H1 (cell line): ENCODE measurements at regions not wholly inside any gene's neighbourhood (a gene's known extent, or its start where the extent isn't known, plus 50 kb on each side); places are given as distances from the start of the nearest gene placed in this dataset.

Experiments used
- CTCF ChIA-PET: fragments of 300-600 bp; sonication (Branson Sonifier 250); formaldehyde crosslinking; loops from one replicate; lab custom pipeline; 2021; ENCODE audit not compliant: partially characterized antibody; lab: Charles Lee
- POLR2A ChIA-PET: fragments of 300-600 bp; sonication (Branson Sonifier 250); formaldehyde crosslinking; loops from one replicate; lab custom pipeline; 2021; ENCODE audit warnings: inconsistent platforms; ENCODE audit not compliant: partially characterized antibody; lab: Charles Lee
- DNase-seq, 2 experiments: peaks; one replicate each; pipeline versions ENCODE4 v3.0.0 to v3.0.0-alpha.2; 2010 to 2022; ENCODE audit warnings: low spot score in 2 of 2, low read depth in 1 of 2, mixed read lengths in 1 of 2
- FAIRE-seq: peaks from 2 replicates; lab custom pipeline; 2011; peaks lifted over from hg19 to GRCh38; lab: Jason Lieb, UNC
- H2AFZ ChIP-seq: 2 replicates; pipeline ENCODE4 v1.8.1; 2012; ENCODE audit warnings: low read length, inconsistent platforms
- H2AK5ac ChIP-seq: 2 replicates; pipeline ENCODE4 v1.6.1; 2013; ENCODE audit warnings: low read depth, low read length
- H2BK120ac ChIP-seq: replicated peaks from 2 replicates; pipeline ENCODE3; 2013; ENCODE audit warnings: low read depth, low read length, inconsistent platforms
- H2BK12ac ChIP-seq: 2 replicates; pipeline ENCODE4 v1.6.1; 2013; ENCODE audit warnings: low read depth, low read length
- H2BK15ac ChIP-seq: 2 replicates; pipeline ENCODE4 v1.6.1; 2013; ENCODE audit warnings: low read length
- H2BK20ac ChIP-seq: 2 replicates; pipeline ENCODE4 v1.6.1; 2013; ENCODE audit warnings: low read length
- H2BK5ac ChIP-seq: 2 replicates; pipeline ENCODE4 v1.6.1; 2013; ENCODE audit warnings: low read depth, low read length
- H3K14ac ChIP-seq: 2 replicates; pipeline ENCODE4 v1.6.1; 2013; ENCODE audit warnings: inconsistent platforms; ENCODE audit not compliant: insufficient read length
- H3K18ac ChIP-seq: 2 replicates; pipeline ENCODE4 v1.6.1; 2013; ENCODE audit warnings: low read length; ENCODE audit errors: extremely low read depth
- H3K23ac ChIP-seq: 2 replicates; pipeline ENCODE4 v1.6.1; 2013; ENCODE audit warnings: inconsistent platforms; ENCODE audit not compliant: insufficient read length
- H3K23me2 ChIP-seq: 2 replicates; pipeline ENCODE4 v1.6.1; 2013; ENCODE audit warnings: low read depth, low read length
- H3K27ac ChIP-seq: 2 replicates; pipeline ENCODE4 v1.6.1; 2011; ENCODE audit warnings: low read depth, low read length, inconsistent platforms
- H3K27me3 ChIP-seq, 4 experiments: replicated peaks in 1 of 4; 1 replicate in 1 of 4; 2 replicates in 3 of 4; pipeline versions ENCODE4 v1.6.1 to v1.8.1; 2011 to 2013; ENCODE audit warnings: low read length in 3 of 4, mild to moderate bottlenecking in 3 of 4, inconsistent platforms in 2 of 4, mixed read lengths in 2 of 4, moderate library complexity in 1 of 4; ENCODE audit not compliant: control insufficient read depth in 3 of 4, insufficient read depth in 3 of 4; ENCODE audit errors: extremely low read depth in 1 of 4
- H3K36me3 ChIP-seq, 4 experiments: 2 replicates each; pipeline versions ENCODE4 v1.6.1 to v1.8.1; 2011 to 2013; ENCODE audit warnings: mild to moderate bottlenecking in 4 of 4, low read length in 3 of 4, moderate library complexity in 2 of 4, control low read depth in 1 of 4, inconsistent platforms in 1 of 4; ENCODE audit not compliant: insufficient read depth in 4 of 4, control insufficient read depth in 2 of 4
- H3K4ac ChIP-seq: replicated peaks from 2 replicates; pipeline ENCODE3; 2013; ENCODE audit warnings: low read length, low read depth, mixed read lengths, inconsistent platforms; ENCODE audit not compliant: insufficient read length
- H3K4me1 ChIP-seq, 4 experiments: replicated peaks in 1 of 4; 1 replicate in 1 of 4; 2 replicates in 3 of 4; pipeline versions ENCODE4 v1.6.1 to v1.8.1; 2011 to 2013; ENCODE audit warnings: low read length in 3 of 4, inconsistent platforms in 2 of 4, mixed read lengths in 1 of 4; ENCODE audit not compliant: insufficient read depth in 4 of 4, control insufficient read depth in 3 of 4
- H3K4me2 ChIP-seq, 2 experiments: 2 replicates each; pipeline versions ENCODE4 v1.6.1 to v1.8.1; 2011 to 2013; ENCODE audit warnings: low read depth in 2 of 2, low read length in 2 of 2, control low read depth in 1 of 2, inconsistent platforms in 1 of 2, mild to moderate bottlenecking in 1 of 2; ENCODE audit not compliant: insufficient read depth in 1 of 2
- H3K4me3 ChIP-seq, 4 experiments: fragments of 200-600, 300-600 bp in 1 of 4; sonication (generic), shearing (Covaris generic), sonication (Bioruptor Twin) in 1 of 4; 2 replicates each; pipeline versions ENCODE4 v1.5.1 to v1.8.1; 2011 to 2016; ENCODE audit warnings: low read length in 4 of 4, low read depth in 3 of 4, control low read depth in 2 of 4, inconsistent platforms in 2 of 4, mild to moderate bottlenecking in 2 of 4, mixed read lengths in 1 of 4, moderate library complexity in 1 of 4; ENCODE audit not compliant: insufficient read depth in 2 of 4; ENCODE audit errors: extremely low read depth in 1 of 4
- H3K56ac ChIP-seq: replicated peaks from 2 replicates; pipeline ENCODE3; 2013; ENCODE audit warnings: low read depth, mild to moderate bottlenecking, mixed read lengths, low read length, inconsistent platforms; ENCODE audit not compliant: insufficient read length
- H3K79me1 ChIP-seq: 2 replicates; pipeline ENCODE4 v1.6.1; 2013; ENCODE audit warnings: low read depth, low read length, control low read depth
- H3K79me2 ChIP-seq, 2 experiments: 2 replicates each; pipeline versions ENCODE4 v1.6.1 to v1.8.1; 2012 to 2013; ENCODE audit warnings: low read length in 2 of 2, mild to moderate bottlenecking in 2 of 2, inconsistent platforms in 1 of 2; ENCODE audit not compliant: insufficient read depth in 2 of 2, control insufficient read depth in 1 of 2
- H3K9ac ChIP-seq, 4 experiments: replicated peaks in 1 of 4; 1 replicate in 1 of 4; 2 replicates in 3 of 4; pipeline versions ENCODE4 v1.6.1 to v1.8.1; 2011 to 2013; ENCODE audit warnings: low read depth in 3 of 4, low read length in 3 of 4, control low read depth in 2 of 4, mild to moderate bottlenecking in 2 of 4, moderate library complexity in 2 of 4, inconsistent platforms in 1 of 4; ENCODE audit errors: extremely low read depth in 1 of 4
- H3K9me3 ChIP-seq, 2 experiments: 2 replicates each; pipeline versions ENCODE4 v1.6.1 to v1.8.1; 2012 to 2013; ENCODE audit warnings: mild to moderate bottlenecking in 2 of 2, moderate library complexity in 2 of 2, control low read depth in 1 of 2, inconsistent platforms in 1 of 2, low read depth in 1 of 2, low read length in 1 of 2, mixed read lengths in 1 of 2; ENCODE audit not compliant: insufficient read depth in 2 of 2
- H4K20me1 ChIP-seq, 2 experiments: replicated peaks in 1 of 2; 2 replicates each; pipeline versions ENCODE3 to v1.8.1; 2011 to 2013; ENCODE audit warnings: inconsistent platforms in 2 of 2, low read length in 2 of 2, mild to moderate bottlenecking in 1 of 2; ENCODE audit not compliant: insufficient read depth in 2 of 2, control insufficient read depth in 1 of 2
- H4K5ac ChIP-seq: 2 replicates; pipeline ENCODE4 v1.6.1; 2013; ENCODE audit warnings: low read length, low read depth, mixed read lengths, inconsistent platforms; ENCODE audit not compliant: insufficient read length
- H4K8ac ChIP-seq: 2 replicates; pipeline ENCODE4 v1.8.0; 2013; ENCODE audit warnings: mild to moderate bottlenecking, moderate library complexity, low read length, inconsistent platforms; ENCODE audit not compliant: insufficient read depth; ENCODE audit errors: extremely low read depth
- H4K91ac ChIP-seq: replicated peaks from 2 replicates; pipeline ENCODE3; 2013; ENCODE audit warnings: low read length, mixed read lengths, inconsistent platforms; ENCODE audit not compliant: insufficient read length
- KDM1A ChIP-seq: fragments of 200-600, 300-600 bp; sonication (generic); IDR thresholded peaks from 2 replicates; pipeline ENCODE4 v1.7.1; 2016; ENCODE audit warnings: mild to moderate bottlenecking, low read length, borderline replicate concordance
- POLR2A ChIP-seq, 2 experiments: IDR thresholded peaks; 1 replicate in 1 of 2; 2 replicates in 1 of 2; pipeline ENCODE4 v1.6.1; 2011; ENCODE audit warnings: low read depth in 2 of 2, low read length in 2 of 2, mild to moderate bottlenecking in 2 of 2; ENCODE audit errors: control extremely low read depth in 1 of 2
- WGBS, 2 experiments: shearing (Covaris generic) in 1 of 2; methylation state at CpG; one replicate each; pipeline versions ENCODE4 v1.1.6 to v1.1.7; 2013 to 2015; ENCODE audit warnings: low lambda C conversion rate in 2 of 2, mixed read lengths in 2 of 2, inconsistent platforms in 1 of 2, low coverage in 1 of 2, missing lambda C conversion rate in 1 of 2; ENCODE audit not compliant: insufficient replicate concordance in 2 of 2, insufficient coverage in 1 of 2, insufficient read length in 1 of 2; ENCODE audit errors: extremely low coverage in 1 of 2, missing lambda C conversion rate in 1 of 2; 5-methylcytosine and 5-hydroxymethylcytosine counted together

GRCh38 chr9:84123648-84124406 lies 143.2 kb downstream of the RMI1 start:
- Histone ChIP-seq H3K79me2 (no peaks in the 10 kb centered on the region), H3K27me3 (no peaks in the 10 kb centered on the region), H4K8ac (no peak overlapping the region), H4K91ac (no peak overlapping the region), H3K9me3 (no peaks in the 10 kb centered on the region), H2BK15ac (no peak overlapping the region), H4K5ac (no peak overlapping the region), H3K36me3 (no peaks in the 10 kb centered on the region), H3K23ac (no peak overlapping the region), H3K23me2 (no peaks in the 10 kb centered on the region; the same call in 1 of the 2 replicates), H2BK12ac (no peak overlapping the region), H2BK120ac (no peak overlapping the region), H3K56ac (no peak overlapping the region), H4K20me1 (no peaks in the 10 kb centered on the region), H3K27ac (no peak overlapping the region), H3K18ac (no peak overlapping the region), H2BK5ac (no peak overlapping the region), H3K4me2 (no peak overlapping the region), H2AFZ (no peak overlapping the region), H3K14ac (no peak overlapping the region), H3K4me1 (no peaks in the 10 kb centered on the region), H3K4me3 (no peak overlapping the region), H2AK5ac (no peak overlapping the region), H3K4ac (no peak overlapping the region), H2BK20ac (no peak overlapping the region), H3K79me1 (no peaks in the 10 kb centered on the region), H3K9ac (no peak overlapping the region)
- ChIA-PET CTCF (interaction anchor here (1.3 kb wide), 1 partner anchor 49 kb away, joined by 6 read pairs; no protein-coding TSS in a partner anchor), POLR2A (no interaction called here)
- no peak for DNase-seq
- WGBS, 2 experiments: 89% methylated on average over 3 of the region's 3 CpGs; no CpG with 5 or more reads in 1 of the 2 experiments
- TF ChIP-seq POLR2A (IDR thresholded peaks at IDR 0.05; ENCODE audit: control extremely low read depth in 1 of 2, low read depth in 2 of 2, low read length in 2 of 2) (no peak), KDM1A (no peak)
- FAIRE-seq: no peak
